ENCODE measurements at regions not wholly inside any gene's neighbourhood (a gene's known extent, or its start where the extent isn't known, plus 50 kb on each side); places are given as distances from the start of the nearest gene placed in this dataset.

DNA sequence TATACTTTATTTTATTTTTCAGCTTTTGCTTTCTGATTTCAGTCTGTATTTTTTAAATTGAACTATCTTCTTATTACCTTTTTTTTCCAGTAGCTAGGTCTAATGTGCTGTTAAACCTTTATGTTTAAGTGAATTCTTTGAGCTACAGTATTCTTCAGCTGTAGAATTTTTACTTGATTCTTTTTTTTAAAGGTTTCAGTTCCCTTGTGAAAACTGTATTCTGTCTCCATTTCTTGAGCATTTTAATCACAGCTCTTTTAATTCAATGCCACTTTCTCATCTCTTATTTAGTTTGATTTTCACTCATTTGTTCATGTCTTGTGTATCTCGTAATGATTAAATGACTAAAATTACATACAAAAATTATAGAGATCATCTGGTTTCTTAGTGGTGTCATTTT is 233.8 kb downstream of the MTRR start:
- Histone ChIP-seq H3K36me3 (ENCODE audit: control insufficient read depth, insufficient read depth, low read length) (no peaks in the 10 kb centered on the region), H3K9ac (ENCODE audit: low read length) (no peak overlapping the region), H3K4me3 (ENCODE audit: low read length) (no peak overlapping the region), H3K27me3 (ENCODE audit: control insufficient read depth, insufficient read depth, low read length) (no peaks in the 10 kb centered on the region), H3K4me1 (ENCODE audit: control insufficient read depth, insufficient read depth, low read length) (no peaks in the 10 kb centered on the region), H3K27ac (ENCODE audit: low read depth, low read length) (no peak overlapping the region)

DNA sequence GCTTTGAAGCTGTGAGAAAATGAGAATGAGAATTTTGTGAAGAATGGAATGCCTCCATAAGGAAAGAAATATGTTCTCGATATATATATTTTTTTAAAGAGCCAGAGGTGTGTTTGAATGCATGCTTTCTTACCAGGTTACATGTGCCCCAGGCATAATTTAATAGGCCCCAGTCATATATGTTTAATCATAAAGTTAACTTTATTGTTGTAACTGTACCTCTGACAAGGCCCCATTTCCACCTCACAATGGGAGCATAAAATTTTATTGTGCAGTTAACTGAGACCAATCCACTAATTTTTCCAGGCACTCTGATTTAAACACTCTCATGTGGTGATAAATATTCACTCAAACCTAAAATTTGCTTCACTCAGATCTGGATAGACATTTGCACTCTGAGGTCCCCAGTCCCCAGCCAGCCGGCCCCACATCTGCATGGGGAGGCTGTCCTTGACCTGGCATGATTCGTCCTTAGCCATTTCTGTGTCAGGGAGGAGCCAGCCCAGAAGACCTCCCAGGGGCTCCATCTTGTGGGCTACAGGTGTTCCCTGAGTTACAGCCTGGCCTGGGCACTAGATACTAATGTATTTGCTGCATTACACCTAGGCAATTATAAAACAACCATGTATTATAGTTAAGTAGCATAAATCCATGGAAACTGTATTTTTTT is 245.8 kb downstream of the MTRR start:
- H3K9ac ChIP-seq (ENCODE audit: low read length): no peak overlapping the region
- no peaks in the 10 kb centered on the region for H3K4me1 ChIP-seq (ENCODE audit: control insufficient read depth, insufficient read depth, low read length)
- no peak overlapping the region for H3K27ac ChIP-seq (ENCODE audit: low read depth, low read length)
- H3K27me3 ChIP-seq (ENCODE audit: control insufficient read depth, insufficient read depth, low read length): no peaks in the 10 kb centered on the region
- H3K36me3 ChIP-seq (ENCODE audit: control insufficient read depth, insufficient read depth, low read length): no peaks in the 10 kb centered on the region
- no peak overlapping the region for H3K4me3 ChIP-seq (ENCODE audit: low read length)

DNA sequence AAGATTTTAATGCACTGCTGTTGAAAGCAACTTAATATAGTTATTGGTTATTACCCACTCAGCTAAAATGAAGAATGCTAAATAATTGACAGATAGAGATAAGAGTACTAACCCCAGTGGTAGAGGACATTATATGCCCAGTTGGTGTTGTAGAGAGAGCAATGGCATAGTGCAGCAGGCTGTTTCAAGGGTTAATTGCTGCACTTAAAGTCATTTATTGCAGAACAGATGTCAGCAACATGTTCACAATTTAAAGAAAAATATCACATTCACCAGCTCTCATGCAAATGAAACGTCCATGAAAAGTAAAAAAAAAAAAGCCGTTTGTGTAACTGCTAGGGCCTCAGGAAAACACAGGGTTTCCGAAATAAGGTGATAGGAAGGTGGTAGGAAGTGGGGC is 254.6 kb downstream of the MTRR start:
- Histone ChIP-seq H3K27ac (ENCODE audit: low read depth, low read length) (no peak overlapping the region), H3K27me3 (ENCODE audit: control insufficient read depth, insufficient read depth, low read length) (no peaks in the 10 kb centered on the region), H3K36me3 (ENCODE audit: control insufficient read depth, insufficient read depth, low read length) (no peaks in the 10 kb centered on the region), H3K9ac (ENCODE audit: low read length) (no peak overlapping the region), H3K4me3 (ENCODE audit: low read length) (no peak overlapping the region), H3K4me1 (ENCODE audit: control insufficient read depth, insufficient read depth, low read length) (no peaks in the 10 kb centered on the region)

DNA sequence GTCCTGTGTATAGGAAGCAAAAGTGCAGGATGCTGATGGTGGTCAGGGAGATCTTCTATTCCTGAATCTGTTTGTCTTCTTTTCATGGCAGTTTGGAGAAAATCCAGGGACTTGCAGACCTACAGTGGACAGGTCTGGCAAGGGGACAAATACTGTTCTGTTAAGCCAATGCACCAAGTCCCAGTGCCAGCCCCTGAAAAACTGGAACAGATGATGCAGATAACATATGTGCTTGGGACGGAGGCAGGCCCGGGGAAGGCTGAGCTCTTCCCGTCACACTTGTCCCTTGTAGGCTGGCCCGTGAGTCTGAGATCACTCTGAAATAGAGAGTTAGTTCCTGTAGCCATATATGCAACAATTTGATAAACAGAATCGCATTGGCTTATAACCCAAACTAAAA is 265.7 kb downstream of the MTRR start:
- Histone ChIP-seq H3K4me3 (ENCODE audit: low read length) (no peak overlapping the region), H3K36me3 (ENCODE audit: control insufficient read depth, insufficient read depth, low read length) (no peaks in the 10 kb centered on the region), H3K4me1 (ENCODE audit: control insufficient read depth, insufficient read depth, low read length) (no peaks in the 10 kb centered on the region), H3K27ac (ENCODE audit: low read depth, low read length) (no peak overlapping the region), H3K9ac (ENCODE audit: low read length) (no peak overlapping the region), H3K27me3 (ENCODE audit: control insufficient read depth, insufficient read depth, low read length) (no peaks in the 10 kb centered on the region)

DNA sequence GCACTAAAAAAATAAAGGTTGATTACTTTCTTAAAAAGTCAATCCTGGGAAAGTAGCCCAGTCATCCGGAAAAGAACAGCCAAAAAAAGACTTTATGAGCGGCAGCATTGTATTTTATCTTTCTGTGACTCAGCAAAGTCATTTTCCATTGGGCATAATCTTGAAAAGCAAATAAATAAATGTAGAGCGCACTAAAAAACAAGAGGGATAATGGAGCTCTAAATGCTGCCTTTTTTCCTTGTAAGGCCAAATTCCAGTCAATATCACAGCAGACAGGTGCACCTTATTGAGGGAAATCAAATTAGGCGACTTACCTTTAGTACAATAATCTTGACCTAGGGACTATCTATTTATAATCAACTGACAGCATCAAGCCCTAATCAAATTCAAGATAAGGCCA is 266.8 kb downstream of the MTRR start:
- no peak overlapping the region for H3K9ac ChIP-seq (ENCODE audit: low read length)
- no peak overlapping the region for H3K27ac ChIP-seq (ENCODE audit: low read depth, low read length)
- H3K27me3 ChIP-seq (ENCODE audit: control insufficient read depth, insufficient read depth, low read length): no peaks in the 10 kb centered on the region
- no peaks in the 10 kb centered on the region for H3K4me1 ChIP-seq (ENCODE audit: control insufficient read depth, insufficient read depth, low read length)
- H3K4me3 ChIP-seq (ENCODE audit: low read length): no peak overlapping the region
- H3K36me3 ChIP-seq (ENCODE audit: control insufficient read depth, insufficient read depth, low read length): no peaks in the 10 kb centered on the region

GRCh38 chr5:8136271-8136670 is 267.3 kb downstream of the MTRR start:
- no peak overlapping the region for H3K27ac ChIP-seq (ENCODE audit: low read depth, low read length)
- H3K36me3 ChIP-seq (ENCODE audit: control insufficient read depth, insufficient read depth, low read length): no peaks in the 10 kb centered on the region
- H3K4me1 ChIP-seq (ENCODE audit: control insufficient read depth, insufficient read depth, low read length): no peaks in the 10 kb centered on the region
- no peak overlapping the region for H3K9ac ChIP-seq (ENCODE audit: low read length)
- H3K27me3 ChIP-seq (ENCODE audit: control insufficient read depth, insufficient read depth, low read length): no peaks in the 10 kb centered on the region
- no peak overlapping the region for H3K4me3 ChIP-seq (ENCODE audit: low read length)

DNA sequence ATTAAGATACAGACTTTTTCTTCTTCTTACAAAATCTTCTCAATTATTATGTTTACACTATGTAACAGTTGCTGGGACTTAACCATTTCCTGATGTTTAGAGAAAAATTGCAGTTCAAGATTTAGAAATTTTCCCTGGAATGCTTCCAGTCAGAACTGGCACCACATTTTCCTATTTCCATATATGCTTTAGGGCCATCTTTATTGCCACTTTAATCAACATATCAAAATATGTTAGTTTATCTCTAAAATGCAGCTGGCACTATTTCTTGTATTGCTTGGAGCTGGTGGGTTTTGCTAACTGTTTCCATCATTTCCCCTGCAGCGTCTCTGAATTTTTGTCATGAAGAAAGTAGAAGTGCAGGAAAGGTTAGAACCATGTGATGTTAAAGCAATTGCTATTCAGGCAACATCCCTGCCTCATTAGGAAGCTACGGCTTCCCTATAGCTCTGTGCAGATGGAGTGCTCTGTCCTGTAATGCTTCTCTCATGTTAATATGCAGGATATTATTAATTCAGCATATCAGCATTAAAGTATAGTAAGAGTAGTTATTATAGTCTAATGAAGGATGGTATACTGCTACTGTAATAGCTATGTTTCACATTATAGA is 269.1 kb downstream of the MTRR start:
- no peaks in the 10 kb centered on the region for H3K4me1 ChIP-seq (ENCODE audit: control insufficient read depth, insufficient read depth, low read length)
- H3K27ac ChIP-seq (ENCODE audit: low read depth, low read length): no peak overlapping the region
- no peak overlapping the region for H3K9ac ChIP-seq (ENCODE audit: low read length)
- no peaks in the 10 kb centered on the region for H3K36me3 ChIP-seq (ENCODE audit: control insufficient read depth, insufficient read depth, low read length)
- H3K4me3 ChIP-seq (ENCODE audit: low read length): no peak overlapping the region
- H3K27me3 ChIP-seq (ENCODE audit: control insufficient read depth, insufficient read depth, low read length): no peaks in the 10 kb centered on the region

- Histone ChIP-seq H3K36me3 (ENCODE audit: control insufficient read depth, insufficient read depth, low read length) (no peaks in the 10 kb centered on the region), H3K4me3 (ENCODE audit: low read length) (no peak overlapping the region), H3K9ac (ENCODE audit: low read length) (no peak overlapping the region), H3K4me1 (ENCODE audit: control insufficient read depth, insufficient read depth, low read length) (no peaks in the 10 kb centered on the region), H3K27me3 (ENCODE audit: control insufficient read depth, insufficient read depth, low read length) (no peaks in the 10 kb centered on the region), H3K27ac (ENCODE audit: low read depth, low read length) (no peak overlapping the region)
Measured at GRCh38 chr5:8138884-8139283, 269.9 kb downstream of the MTRR start.

GRCh38 chr5:8150791-8151190 is 281.8 kb downstream of the MTRR start:
- Histone ChIP-seq H3K4me3 (ENCODE audit: low read length) (no peak overlapping the region), H3K9ac (ENCODE audit: low read length) (no peak overlapping the region), H3K36me3 (ENCODE audit: control insufficient read depth, insufficient read depth, low read length) (no peaks in the 10 kb centered on the region), H3K27me3 (ENCODE audit: control insufficient read depth, insufficient read depth, low read length) (no peaks in the 10 kb centered on the region), H3K27ac (ENCODE audit: low read depth, low read length) (no peak overlapping the region), H3K4me1 (ENCODE audit: control insufficient read depth, insufficient read depth, low read length) (no peaks in the 10 kb centered on the region)

- no peaks in the 10 kb centered on the region for H3K4me1 ChIP-seq (ENCODE audit: control insufficient read depth, insufficient read depth, low read length)
- H3K27me3 ChIP-seq (ENCODE audit: control insufficient read depth, insufficient read depth, low read length): no peaks in the 10 kb centered on the region
- H3K36me3 ChIP-seq (ENCODE audit: control insufficient read depth, insufficient read depth, low read length): no peaks in the 10 kb centered on the region
- no peak overlapping the region for H3K4me3 ChIP-seq (ENCODE audit: low read length)
- H3K27ac ChIP-seq (ENCODE audit: low read depth, low read length): no peak overlapping the region
- no peak overlapping the region for H3K9ac ChIP-seq (ENCODE audit: low read length)
Measured at GRCh38 chr5:8156706-8157105, 287.8 kb downstream of the MTRR start.

- Histone ChIP-seq H3K27ac (ENCODE audit: low read depth, low read length) (no peak overlapping the region), H3K9ac (ENCODE audit: low read length) (no peak overlapping the region), H3K36me3 (ENCODE audit: control insufficient read depth, insufficient read depth, low read length) (no peaks in the 10 kb centered on the region), H3K4me1 (ENCODE audit: control insufficient read depth, insufficient read depth, low read length) (no peaks in the 10 kb centered on the region), H3K27me3 (ENCODE audit: control insufficient read depth, insufficient read depth, low read length) (no peaks in the 10 kb centered on the region), H3K4me3 (ENCODE audit: low read length) (no peak overlapping the region)
Measured at GRCh38 chr5:8157320-8157822, 288.4 kb downstream of the MTRR start.

- Histone ChIP-seq H3K4me3 (ENCODE audit: low read length) (no peak overlapping the region), H3K27me3 (ENCODE audit: control insufficient read depth, insufficient read depth, low read length) (no peaks in the 10 kb centered on the region), H3K4me1 (ENCODE audit: control insufficient read depth, insufficient read depth, low read length) (no peaks in the 10 kb centered on the region), H3K27ac (ENCODE audit: low read depth, low read length) (no peak overlapping the region), H3K9ac (ENCODE audit: low read length) (no peak overlapping the region), H3K36me3 (ENCODE audit: control insufficient read depth, insufficient read depth, low read length) (no peaks in the 10 kb centered on the region)
Measured at GRCh38 chr5:8176101-8176693, 307.2 kb downstream of the MTRR start.
